MCF 10A (cell line): ENCODE measurements at regions not wholly inside any gene's neighbourhood (a gene's known extent, or its start where the extent isn't known, plus 50 kb on each side); places are given as distances from the start of the nearest gene placed in this dataset.

Experiments used
- BruUV-seq: library from RNA; stranded (reverse); fragments of 400-500 nt; replicated peaks from 2 replicates; lab custom pipeline; 2021; lab: Mats Ljungman, UMichigan
- CTCF ChIA-PET: fragments of 300-600 bp; sonication (Branson Sonifier 250); formaldehyde crosslinking; extraction: SDS; loops from one replicate; lab custom pipeline; 2021; ENCODE audit warnings: antibody characterized with exemption, inconsistent platforms; lab: Yijun Ruan, JAX
- POLR2A ChIA-PET: fragments of 300-600, 350-650 bp; sonication (Branson Sonifier 250); formaldehyde crosslinking; extraction: SDS; loops from one replicate; lab custom pipeline; 2020; ENCODE audit warnings: antibody characterized with exemption, inconsistent platforms; lab: Yijun Ruan, JAX
- DNase-seq: peaks from one replicate; pipeline ENCODE4 v3.0.0-alpha.2; 2018; ENCODE audit not compliant: unreplicated experiment
- H3K27ac Mint-ChIP-seq: one replicate; pipeline ENCODE4 v1.8.0; 2022; ENCODE audit warnings: mild to moderate bottlenecking, low read depth, mixed read lengths; ENCODE audit not compliant: unreplicated experiment
- H3K27me3 Mint-ChIP-seq: one replicate; pipeline ENCODE4 v1.8.0; 2022; ENCODE audit warnings: mixed read lengths; ENCODE audit not compliant: insufficient read depth, unreplicated experiment
- H3K36me3 Mint-ChIP-seq: one replicate; pipeline ENCODE4 v1.8.0; 2022; ENCODE audit warnings: mild to moderate bottlenecking, moderate library complexity, mixed read lengths; ENCODE audit not compliant: insufficient read depth, unreplicated experiment
- H3K4me1 Mint-ChIP-seq: one replicate; pipeline ENCODE4 v1.8.0; 2022; ENCODE audit warnings: mixed read lengths; ENCODE audit not compliant: insufficient read depth, unreplicated experiment
- H3K4me3 Mint-ChIP-seq: one replicate; pipeline ENCODE4 v1.8.0; 2022; ENCODE audit warnings: mild to moderate bottlenecking, moderate library complexity, mixed read lengths; ENCODE audit not compliant: unreplicated experiment
- H3K9me3 Mint-ChIP-seq: one replicate; pipeline ENCODE4 v1.8.0; 2022; ENCODE audit warnings: mixed read lengths; ENCODE audit not compliant: unreplicated experiment
- CTCF ChIP-seq: fragments of 200-600 bp; IDR thresholded peaks from one replicate; pipeline ENCODE4 v1.8.0; 2022; ENCODE audit warnings: antibody characterized with exemption, mild to moderate bottlenecking; ENCODE audit not compliant: unreplicated experiment
- intact Hi-C: fragments of 100-400 bp; cut with micrococcal nuclease; formaldehyde crosslinking; loops from 2 replicates; pipeline ENCODE4 v1.14.1; 2022

GRCh38 chr3:13766128-13766527, 113.7 kb downstream of the WNT7A start:
- Mint-ChIP-seq H3K4me3 (no peak overlapping the region), H3K9me3 (no peaks in the 10 kb centered on the region), H3K27ac (no peak overlapping the region), H3K4me1 (no peaks in the 10 kb centered on the region), H3K27me3 (no peaks in the 10 kb centered on the region), H3K36me3 (no peaks in the 10 kb centered on the region)
- ChIA-PET CTCF (interaction anchor here (0.6 to 1.1 kb wide), 2 partner anchors 88 to 1266 kb away, joined by 3 to 6 read pairs; no protein-coding TSS in a partner anchor), POLR2A (no interaction called here)
- no TSS peak for BruUV-seq
- intact Hi-C loops, result no loop called here
- no peak for TF ChIP-seq CTCF
- no peak for DNase-seq

- H3K4me1 Mint-ChIP-seq, result no peaks in the 10 kb centered on the region
- no peak for DNase-seq
- H3K27ac Mint-ChIP-seq, result no peak overlapping the region
- BruUV-seq, result no TSS peak
- no peaks in the 10 kb centered on the region for H3K36me3 Mint-ChIP-seq
- no peaks in the 10 kb centered on the region for H3K27me3 Mint-ChIP-seq
- intact Hi-C loops, result no loop called here
- no peaks in the 10 kb centered on the region for H3K9me3 Mint-ChIP-seq
- no peak overlapping the region for H3K4me3 Mint-ChIP-seq
- CTCF ChIA-PET, result interaction anchor here (0.6 kb wide), 1 partner anchor 300 kb away, joined by 3 read pairs; no protein-coding TSS in a partner anchor
- no peak for TF ChIP-seq CTCF
- POLR2A ChIA-PET, result interaction anchor here (0.6 kb wide), 1 partner anchor 86 kb away, joined by 3 read pairs; no protein-coding TSS in a partner anchor
Observed at GRCh38 chr3:13764161-13764560, 115.7 kb downstream of the WNT7A start.

- Mint-ChIP-seq H3K9me3 (no peaks in the 10 kb centered on the region), H3K4me1 (no peaks in the 10 kb centered on the region), H3K36me3 (no peaks in the 10 kb centered on the region), H3K27me3 (no peaks in the 10 kb centered on the region), H3K4me3 (no peak overlapping the region), H3K27ac (no peak overlapping the region)
- no peak for DNase-seq
- TF ChIP-seq CTCF, result no peak
- CTCF ChIA-PET, result no interaction called here
- POLR2A ChIA-PET, result no interaction called here
- intact Hi-C loops, result no loop called here
- BruUV-seq, result no TSS peak
Observed at GRCh38 chr3:13762906-13763305, 117.0 kb downstream of the WNT7A start.

DNA sequence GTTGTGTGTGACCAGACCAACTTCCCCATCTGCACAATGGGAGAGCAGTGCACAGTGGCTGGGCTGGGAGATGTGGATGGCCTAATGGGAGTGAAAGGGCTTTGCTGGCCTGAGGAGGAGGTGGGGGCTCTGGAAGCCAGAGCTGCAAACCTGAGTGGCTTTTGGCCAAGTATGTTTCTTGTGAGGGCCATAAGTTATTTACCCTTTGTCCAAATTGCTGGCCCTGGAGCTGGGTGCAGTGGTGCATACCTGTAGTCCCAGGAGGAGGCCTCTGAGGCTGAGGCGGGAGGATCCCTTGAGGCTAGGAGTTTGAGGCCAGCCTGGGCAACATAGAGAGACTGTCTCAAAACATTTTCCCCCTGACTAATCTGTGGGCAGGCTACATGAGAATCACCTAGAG, 129.1 kb downstream of the WNT7A start:
- no peak for TF ChIP-seq CTCF
- POLR2A ChIA-PET, result no interaction called here
- CTCF ChIA-PET, result no interaction called here
- H3K4me1 Mint-ChIP-seq, result no peaks in the 10 kb centered on the region
- no peak overlapping the region for H3K27ac Mint-ChIP-seq
- peaks cover 6% of the 10 kb centered on the region for H3K36me3 Mint-ChIP-seq
- no peak for DNase-seq
- no peak overlapping the region for H3K4me3 Mint-ChIP-seq
- no TSS peak for BruUV-seq
- H3K27me3 Mint-ChIP-seq, result no peaks in the 10 kb centered on the region
- intact Hi-C loops, result no loop called here
- no peaks in the 10 kb centered on the region for H3K9me3 Mint-ChIP-seq
